ENCODE measurements at regions not wholly inside any gene's neighbourhood (a gene's known extent, or its start where the extent isn't known, plus 50 kb on each side); places are given as distances from the start of the nearest gene placed in this dataset.

DNA sequence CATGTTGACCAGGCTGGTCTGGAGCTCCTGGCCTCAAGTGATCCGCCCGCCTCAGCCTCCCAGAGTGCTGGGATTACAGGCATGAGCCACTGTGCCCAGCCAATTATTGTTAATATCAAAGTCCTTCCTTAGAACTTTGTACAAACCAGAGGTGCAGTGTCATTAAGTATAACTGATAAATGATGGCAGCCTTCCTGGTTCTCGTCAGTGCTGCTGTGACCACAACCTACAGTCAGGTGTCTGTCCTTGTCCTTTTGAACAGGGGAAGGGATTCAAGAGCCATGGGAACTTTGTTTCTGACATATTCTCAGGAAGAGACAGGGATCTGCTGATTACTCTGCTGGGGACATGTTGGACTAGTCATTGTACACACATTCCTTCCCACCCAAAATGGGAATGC lies 103.2 kb upstream of the TIAM2 start:
- no peak overlapping the region for H4K8ac ChIP-seq (ENCODE audit: low read depth, low read length)
- DNase-seq, result no peak
- no peak overlapping the region for H3K4me3 ChIP-seq (ENCODE audit: low read length)
- no peak overlapping the region for H3K18ac ChIP-seq (ENCODE audit: low read length)
- no peaks in the 10 kb centered on the region for H3K4me1 ChIP-seq (ENCODE audit: control insufficient read depth, low read depth, low read length)
- H3K4me2 ChIP-seq (ENCODE audit: low read length), result no peak overlapping the region
- H4K5ac ChIP-seq (ENCODE audit: low read length), result no peak overlapping the region
- H2BK5ac ChIP-seq (ENCODE audit: low read length), result no peak overlapping the region
- H3K9ac ChIP-seq (ENCODE audit: low read length), result no peak overlapping the region
- peaks cover 6% of the 10 kb centered on the region for H3K79me1 ChIP-seq (ENCODE audit: low read length)
- no peaks in the 10 kb centered on the region for H3K79me2 ChIP-seq (ENCODE audit: control insufficient read depth, insufficient read depth, low read length)
- no CpG with 5 or more reads among the region's 3 CpGs for WGBS (ENCODE audit: extremely low coverage, insufficient coverage, low lambda C conversion rate)
- H3K36me3 ChIP-seq (ENCODE audit: control insufficient read depth, insufficient read depth, low read length), result no peaks in the 10 kb centered on the region
- no peak overlapping the region for H2BK15ac ChIP-seq (replicated peaks; ENCODE audit: low read depth)
- no peaks in the 10 kb centered on the region for H3K27me3 ChIP-seq (ENCODE audit: insufficient read depth, low read length, poor library complexity)
- H3K4ac ChIP-seq (ENCODE audit: low read depth, low read length), result no peak overlapping the region
- no peak overlapping the region for H2AK5ac ChIP-seq (ENCODE audit: low read length)
- H3K56ac ChIP-seq (ENCODE audit: low read length), result no peak overlapping the region
- no peak overlapping the region for H3K27ac ChIP-seq (ENCODE audit: low read depth, low read length)
- H3K23ac ChIP-seq (ENCODE audit: low read length), result no peak overlapping the region
- H2BK120ac ChIP-seq (ENCODE audit: low read depth, low read length), result no peak overlapping the region

DNA sequence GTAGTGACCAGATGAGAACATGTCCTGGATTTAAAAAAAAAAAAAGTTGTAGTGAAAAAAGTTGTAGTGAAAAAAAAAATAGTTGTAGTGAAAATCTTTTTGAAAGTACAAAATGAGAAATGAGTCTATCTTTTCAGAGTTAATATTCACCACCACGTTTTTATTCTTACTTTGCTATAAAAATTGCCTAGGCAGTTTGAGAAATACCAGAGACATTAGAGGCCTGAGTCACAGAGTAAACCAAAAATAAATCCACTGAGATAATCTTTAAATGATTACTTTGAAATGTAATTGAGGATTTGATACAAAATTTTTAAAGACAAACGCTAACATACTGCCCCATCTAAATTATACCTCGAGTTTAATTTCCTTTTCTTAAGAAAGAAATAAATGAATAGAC lies 101.2 kb upstream of the TIAM2 start:
- Histone ChIP-seq H3K18ac (ENCODE audit: low read length) (no peak overlapping the region), H3K27ac (ENCODE audit: low read depth, low read length) (no peak overlapping the region), H3K36me3 (ENCODE audit: control insufficient read depth, insufficient read depth, low read length) (no peaks in the 10 kb centered on the region), H3K4me2 (ENCODE audit: low read length) (no peak overlapping the region), H2BK15ac (replicated peaks; ENCODE audit: low read depth) (no peak overlapping the region), H3K27me3 (ENCODE audit: insufficient read depth, low read length, poor library complexity) (no peaks in the 10 kb centered on the region), H3K4ac (ENCODE audit: low read depth, low read length) (no peak overlapping the region), H3K9ac (ENCODE audit: low read length) (no peak overlapping the region), H3K79me1 (ENCODE audit: low read length) (peaks cover 6% of the 10 kb centered on the region), H4K8ac (ENCODE audit: low read depth, low read length) (no peak overlapping the region), H3K4me3 (ENCODE audit: low read length) (no peak overlapping the region), H2BK5ac (ENCODE audit: low read length) (no peak overlapping the region), H3K4me1 (ENCODE audit: control insufficient read depth, low read depth, low read length) (no peaks in the 10 kb centered on the region), H2BK120ac (ENCODE audit: low read depth, low read length) (no peak overlapping the region), H3K56ac (ENCODE audit: low read length) (no peak overlapping the region), H3K79me2 (ENCODE audit: control insufficient read depth, insufficient read depth, low read length) (no peaks in the 10 kb centered on the region), H3K23ac (ENCODE audit: low read length) (no peak overlapping the region), H2AK5ac (ENCODE audit: low read length) (no peak overlapping the region), H4K5ac (ENCODE audit: low read length) (no peak overlapping the region)
- no CpG with 5 or more reads among the region's 3 CpGs for WGBS (ENCODE audit: extremely low coverage, insufficient coverage, low lambda C conversion rate)
- DNase-seq, result no peak

DNA sequence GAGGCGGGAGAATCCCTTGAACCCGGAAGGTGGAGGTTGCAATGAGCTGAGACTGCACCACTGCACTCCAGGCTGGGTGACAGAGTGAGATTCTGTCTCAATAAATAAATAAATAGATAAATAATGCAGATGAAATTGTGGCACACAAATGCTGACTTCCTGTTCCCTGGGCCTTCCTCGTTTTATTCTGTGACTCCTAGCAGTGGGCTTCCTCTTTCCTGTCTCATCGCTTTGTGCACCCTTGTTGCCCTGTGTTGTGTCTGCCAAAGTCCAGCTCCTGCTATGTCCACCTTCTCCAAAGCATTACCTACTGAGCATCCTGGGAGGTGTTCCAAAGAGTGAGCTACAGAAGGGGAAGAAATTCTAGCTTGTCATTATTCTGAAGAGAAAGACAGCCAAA lies 100.2 kb upstream of the TIAM2 start:
- H3K9ac ChIP-seq (ENCODE audit: low read length), result no peak overlapping the region
- no peak overlapping the region for H4K5ac ChIP-seq (ENCODE audit: low read length)
- no peak overlapping the region for H3K27ac ChIP-seq (ENCODE audit: low read depth, low read length)
- no peaks in the 10 kb centered on the region for H3K27me3 ChIP-seq (ENCODE audit: insufficient read depth, low read length, poor library complexity)
- H2BK15ac ChIP-seq (replicated peaks; ENCODE audit: low read depth), result no peak overlapping the region
- WGBS (ENCODE audit: extremely low coverage, insufficient coverage, low lambda C conversion rate), result no CpG with 5 or more reads among the region's 4 CpGs
- no peak overlapping the region for H3K56ac ChIP-seq (ENCODE audit: low read length)
- no peak overlapping the region for H3K4ac ChIP-seq (ENCODE audit: low read depth, low read length)
- peaks cover 6% of the 10 kb centered on the region for H3K79me1 ChIP-seq (ENCODE audit: low read length)
- H3K4me3 ChIP-seq (ENCODE audit: low read length), result no peak overlapping the region
- DNase-seq, result no peak
- H4K8ac ChIP-seq (ENCODE audit: low read depth, low read length), result no peak overlapping the region
- no peaks in the 10 kb centered on the region for H3K36me3 ChIP-seq (ENCODE audit: control insufficient read depth, insufficient read depth, low read length)
- H3K18ac ChIP-seq (ENCODE audit: low read length), result no peak overlapping the region
- H3K79me2 ChIP-seq (ENCODE audit: control insufficient read depth, insufficient read depth, low read length), result no peaks in the 10 kb centered on the region
- H3K23ac ChIP-seq (ENCODE audit: low read length), result no peak overlapping the region
- no peak overlapping the region for H3K4me2 ChIP-seq (ENCODE audit: low read length)
- H2AK5ac ChIP-seq (ENCODE audit: low read length), result no peak overlapping the region
- H3K4me1 ChIP-seq (ENCODE audit: control insufficient read depth, low read depth, low read length), result peaks cover 1% of the 10 kb centered on the region
- no peak overlapping the region for H2BK5ac ChIP-seq (ENCODE audit: low read length)
- H2BK120ac ChIP-seq (ENCODE audit: low read depth, low read length), result no peak overlapping the region

- WGBS (ENCODE audit: extremely low coverage, insufficient coverage, low lambda C conversion rate), result no CpG with 5 or more reads among the region's 6 CpGs
- Histone ChIP-seq H3K4ac (ENCODE audit: low read depth, low read length) (no peak overlapping the region), H4K5ac (ENCODE audit: low read length) (no peak overlapping the region), H3K9ac (ENCODE audit: low read length) (no peak overlapping the region), H4K8ac (ENCODE audit: low read depth, low read length) (no peak overlapping the region), H3K4me3 (ENCODE audit: low read length) (no peak overlapping the region), H3K79me2 (ENCODE audit: control insufficient read depth, insufficient read depth, low read length) (no peaks in the 10 kb centered on the region), H2AK5ac (ENCODE audit: low read length) (no peak overlapping the region), H2BK15ac (replicated peaks; ENCODE audit: low read depth) (no peak overlapping the region), H3K4me1 (ENCODE audit: control insufficient read depth, low read depth, low read length) (peaks cover 1% of the 10 kb centered on the region), H3K27me3 (ENCODE audit: insufficient read depth, low read length, poor library complexity) (no peaks in the 10 kb centered on the region), H3K56ac (ENCODE audit: low read length) (no peak overlapping the region), H2BK5ac (ENCODE audit: low read length) (no peak overlapping the region), H3K18ac (ENCODE audit: low read length) (no peak overlapping the region), H3K36me3 (ENCODE audit: control insufficient read depth, insufficient read depth, low read length) (no peaks in the 10 kb centered on the region), H3K27ac (ENCODE audit: low read depth, low read length) (no peak overlapping the region), H3K23ac (ENCODE audit: low read length) (no peak overlapping the region), H3K4me2 (ENCODE audit: low read length) (no peak overlapping the region), H2BK120ac (ENCODE audit: low read depth, low read length) (no peak overlapping the region), H3K79me1 (ENCODE audit: low read length) (peaks cover 6% of the 10 kb centered on the region)
- DNase-seq, result no peak
Observed at GRCh38 chr6:154895841-154896240, 99.3 kb upstream of the TIAM2 start.

GRCh38 chr6:154898821-154899220 lies 96.3 kb upstream of the TIAM2 start:
- no peak overlapping the region for H3K18ac ChIP-seq (ENCODE audit: low read length)
- no peak overlapping the region for H3K56ac ChIP-seq (ENCODE audit: low read length)
- H3K4me1 ChIP-seq (ENCODE audit: control insufficient read depth, low read depth, low read length), result peaks cover 1% of the 10 kb centered on the region
- no peak overlapping the region for H3K27ac ChIP-seq (ENCODE audit: low read depth, low read length)
- no peak overlapping the region for H2BK5ac ChIP-seq (ENCODE audit: low read length)
- no peak overlapping the region for H3K9ac ChIP-seq (ENCODE audit: low read length)
- no peak overlapping the region for H3K4ac ChIP-seq (ENCODE audit: low read depth, low read length)
- no peak overlapping the region for H2BK120ac ChIP-seq (ENCODE audit: low read depth, low read length)
- no peak overlapping the region for H4K8ac ChIP-seq (ENCODE audit: low read depth, low read length)
- H3K23ac ChIP-seq (ENCODE audit: low read length), result no peak overlapping the region
- H3K79me2 ChIP-seq (ENCODE audit: control insufficient read depth, insufficient read depth, low read length), result no peaks in the 10 kb centered on the region
- no peak overlapping the region for H4K5ac ChIP-seq (ENCODE audit: low read length)
- H3K27me3 ChIP-seq (ENCODE audit: insufficient read depth, low read length, poor library complexity), result no peaks in the 10 kb centered on the region
- H2BK15ac ChIP-seq (replicated peaks; ENCODE audit: low read depth), result no peak overlapping the region
- peaks cover 1% of the 10 kb centered on the region for H3K79me1 ChIP-seq (ENCODE audit: low read length)
- H3K36me3 ChIP-seq (ENCODE audit: control insufficient read depth, insufficient read depth, low read length), result no peaks in the 10 kb centered on the region
- WGBS (ENCODE audit: extremely low coverage, insufficient coverage, low lambda C conversion rate), result 100% methylated on average over 1 of the region's 4 CpGs
- no peak overlapping the region for H3K4me3 ChIP-seq (ENCODE audit: low read length)
- no peak overlapping the region for H3K4me2 ChIP-seq (ENCODE audit: low read length)
- no peak overlapping the region for H2AK5ac ChIP-seq (ENCODE audit: low read length)
- DNase-seq, result no peak

GRCh38 chr6:154899824-154900463 lies 95.2 kb upstream of the TIAM2 start:
- no peak overlapping the region for H3K4me2 ChIP-seq (ENCODE audit: low read length)
- no peaks in the 10 kb centered on the region for H3K79me2 ChIP-seq (ENCODE audit: control insufficient read depth, insufficient read depth, low read length)
- H3K27ac ChIP-seq (ENCODE audit: low read depth, low read length), result no peak overlapping the region
- H2AK5ac ChIP-seq (ENCODE audit: low read length), result no peak overlapping the region
- DNase-seq, result no peak
- peaks cover 1% of the 10 kb centered on the region for H3K4me1 ChIP-seq (ENCODE audit: control insufficient read depth, low read depth, low read length)
- H3K4me3 ChIP-seq (ENCODE audit: low read length), result no peak overlapping the region
- no peak overlapping the region for H3K23ac ChIP-seq (ENCODE audit: low read length)
- peaks cover 1% of the 10 kb centered on the region for H3K79me1 ChIP-seq (ENCODE audit: low read length)
- no peak overlapping the region for H3K4ac ChIP-seq (ENCODE audit: low read depth, low read length)
- H2BK5ac ChIP-seq (ENCODE audit: low read length), result no peak overlapping the region
- H3K18ac ChIP-seq (ENCODE audit: low read length), result no peak overlapping the region
- WGBS (ENCODE audit: extremely low coverage, insufficient coverage, low lambda C conversion rate), result no CpG with 5 or more reads among the region's 10 CpGs
- no peak overlapping the region for H3K56ac ChIP-seq (ENCODE audit: low read length)
- H2BK120ac ChIP-seq (ENCODE audit: low read depth, low read length), result no peak overlapping the region
- no peaks in the 10 kb centered on the region for H3K36me3 ChIP-seq (ENCODE audit: control insufficient read depth, insufficient read depth, low read length)
- H3K9ac ChIP-seq (ENCODE audit: low read length), result no peak overlapping the region
- no peak overlapping the region for H4K8ac ChIP-seq (ENCODE audit: low read depth, low read length)
- H2BK15ac ChIP-seq (replicated peaks; ENCODE audit: low read depth), result no peak overlapping the region
- no peaks in the 10 kb centered on the region for H3K27me3 ChIP-seq (ENCODE audit: insufficient read depth, low read length, poor library complexity)
- no peak overlapping the region for H4K5ac ChIP-seq (ENCODE audit: low read length)
